Esophagus squamous epithelium (tissue), 5 donors: ENCODE measurements at regions not wholly inside any gene's neighbourhood (a gene's known extent, or its start where the extent isn't known, plus 50 kb on each side); places are given as distances from the start of the nearest gene placed in this dataset.

ENCODE experiments used
- DNase-seq: peaks from one replicate; lab custom pipeline; 2025; lab: John Stamatoyannopoulos, UW
- H3K27ac ChIP-seq, 4 donors: fragments of 200-600 bp; sonication (generic); one replicate each; pipeline ENCODE4 v1.5.1; 2016 to 2019; ENCODE audit warnings: mild to moderate bottlenecking in 1 of 4
- H3K27me3 ChIP-seq, 4 donors: fragments of 200-600 bp; sonication (generic); 1 replicate in 3 of 4; 2 replicates in 1 of 4; pipeline versions ENCODE4 v1.5.1 to v1.6.0; 2017 to 2021; ENCODE audit warnings: antibody characterized with exemption in 1 of 4
- H3K36me3 ChIP-seq, 3 donors: fragments of 200-600 bp; sonication (generic); one replicate each; pipeline ENCODE4 v1.5.1; 2016 to 2019
- H3K4me1 ChIP-seq, 3 donors: fragments of 200-600 bp; sonication (generic); one replicate each; pipeline ENCODE4 v1.5.1; 2017 to 2019
- H3K4me3 ChIP-seq, 4 donors: fragments of 200-600 bp; sonication (generic); 1 replicate in 3 of 4; 2 replicates in 1 of 4; pipeline ENCODE4 v1.5.1; 2016 to 2019; ENCODE audit warnings: mild to moderate bottlenecking in 2 of 4, moderate library complexity in 1 of 4
- H3K9me3 ChIP-seq, 3 donors: fragments of 200-600 bp; sonication (generic); one replicate each; pipeline ENCODE4 v1.5.1; 2016 to 2019
- CTCF ChIP-seq, 6 experiments: fragments of 450-650 bp in 4 of 6; fragments of 200-600 bp in 2 of 6; sonication (generic) in 2 of 6; IDR thresholded peaks; one replicate each; pipeline ENCODE4 v1.5.1; 2016 to 2019; ENCODE audit warnings: antibody characterized with exemption in 6 of 6, mild to moderate bottlenecking in 4 of 6, moderate library complexity in 4 of 6
- POLR2A ChIP-seq, 4 donors: fragments of 450-650 bp; IDR thresholded peaks; one replicate each; pipeline ENCODE4 v1.6.1; 2017; ENCODE audit warnings: antibody characterized with exemption in 4 of 4, mild to moderate bottlenecking in 4 of 4, moderate library complexity in 3 of 4
- whole genome bisulfite sequencing, 2 donors: methylation state at CpG; one replicate each; pipeline ENCODE4 v1.1.5; 2018; 5-methylcytosine and 5-hydroxymethylcytosine counted together
- intact Hi-C: fragments of 100-400 bp; cut with DNase I; formaldehyde crosslinking; loops from one replicate; pipeline ENCODE4 v1.15.0; 2022
- donor health status: DM: yes; HTN: yes; CAD: no.

- TF ChIP-seq CTCF (IDR thresholded peaks at IDR 0.05): no peak
- no peak for TF ChIP-seq POLR2A (IDR thresholded peaks at IDR 0.05)
- peaks cover 0 to 6% (median 0%) of the 10 kb centered on the region in 3 donors for H3K9me3 ChIP-seq
- WGBS, 2 donors: 59 to 67% methylated on average over 3 of the region's 3 CpGs
- no peak for DNase-seq
- H3K27me3 ChIP-seq: peaks cover 0 to 7% (median 0%) of the 10 kb centered on the region in 4 donors
- no peak overlapping the region for H3K4me3 ChIP-seq
- no peaks in the 10 kb centered on the region for H3K36me3 ChIP-seq
- H3K27ac ChIP-seq: no peak overlapping the region
- H3K4me1 ChIP-seq: no peaks in the 10 kb centered on the region
- intact Hi-C loops: no loop called here
Observed at GRCh38 chr7:35463176-35463700, 209.3 kb upstream of the TBX20 start.

- peaks cover 0 to 7% (median 0%) of the 10 kb centered on the region in 3 donors for H3K4me1 ChIP-seq
- no peak for TF ChIP-seq POLR2A (IDR thresholded peaks at IDR 0.05)
- no peak for TF ChIP-seq CTCF (IDR thresholded peaks at IDR 0.05)
- no peaks in the 10 kb centered on the region for H3K36me3 ChIP-seq
- 36 to 45% methylated on average over 31 to 38 of the region's 58 CpGs for WGBS, 2 donors
- peaks cover 0 to 6% (median 0%) of the 10 kb centered on the region in 3 donors for H3K9me3 ChIP-seq
- H3K4me3 ChIP-seq: peak overlapping the region in 1 of 4 donors; percentile 19
- no peak for DNase-seq
- intact Hi-C loops: no loop called here
- H3K27me3 ChIP-seq: peaks cover 0 to 37% (median 0%) of the 10 kb centered on the region in 4 donors
- no peak overlapping the region for H3K27ac ChIP-seq
Observed at GRCh38 chr7:35454575-35455385, 200.9 kb upstream of the TBX20 start.

- Histone ChIP-seq H3K4me3 (no peak overlapping the region), H3K27me3 (peaks cover 0 to 27% (median 0%) of the 10 kb centered on the region in 4 donors), H3K4me1 (peaks cover 0 to 7% (median 0%) of the 10 kb centered on the region in 3 donors), H3K27ac (no peak overlapping the region), H3K9me3 (no peaks in the 10 kb centered on the region), H3K36me3 (no peaks in the 10 kb centered on the region)
- TF ChIP-seq CTCF (IDR thresholded peaks at IDR 0.05): no peak
- TF ChIP-seq POLR2A (IDR thresholded peaks at IDR 0.05): no peak
- intact Hi-C loops: no loop called here
- DNase-seq: no peak
- WGBS, 2 donors: 22 to 67% methylated on average over 3 of the region's 3 CpGs
Observed at GRCh38 chr7:35450456-35451214, 196.7 kb upstream of the TBX20 start.

- no peak for DNase-seq
- Histone ChIP-seq H3K9me3 (no peaks in the 10 kb centered on the region), H3K4me1 (no peaks in the 10 kb centered on the region), H3K27me3 (peaks cover 0 to 6% (median 0%) of the 10 kb centered on the region in 4 donors), H3K27ac (no peak overlapping the region), H3K4me3 (no peak overlapping the region), H3K36me3 (no peaks in the 10 kb centered on the region)
- no peak for TF ChIP-seq CTCF (IDR thresholded peaks at IDR 0.05)
- no peak for TF ChIP-seq POLR2A (IDR thresholded peaks at IDR 0.05)
- intact Hi-C loops: no loop called here
- WGBS, 2 donors: 62 to 71% methylated on average over 4 of the region's 4 CpGs
Observed at GRCh38 chr7:35448486-35448885, 194.6 kb upstream of the TBX20 start.

GRCh38 chr7:35446091-35446490, 192.2 kb upstream of the TBX20 start:
- Histone ChIP-seq H3K36me3 (no peaks in the 10 kb centered on the region), H3K27ac (no peak overlapping the region), H3K9me3 (no peaks in the 10 kb centered on the region), H3K4me3 (no peak overlapping the region), H3K27me3 (no peaks in the 10 kb centered on the region), H3K4me1 (no peaks in the 10 kb centered on the region)
- no peak for TF ChIP-seq POLR2A (IDR thresholded peaks at IDR 0.05)
- no peak for TF ChIP-seq CTCF (IDR thresholded peaks at IDR 0.05)
- 41 to 53% methylated on average over 6 of the region's 6 CpGs for WGBS, 2 donors
- no peak for DNase-seq
- intact Hi-C loops: no loop called here
